Esophagus squamous epithelium (tissue), 5 donors: ENCODE measurements at regions not wholly inside any gene's neighbourhood (a gene's known extent, or its start where the extent isn't known, plus 50 kb on each side); places are given as distances from the start of the nearest gene placed in this dataset.

Experiments used
- DNase-seq: peaks from one replicate; lab custom pipeline; 2025; lab: John Stamatoyannopoulos, UW
- H3K27ac ChIP-seq, 4 donors: fragments of 200-600 bp; sonication (generic); one replicate each; pipeline ENCODE4 v1.5.1; 2016 to 2019; ENCODE audit warnings: mild to moderate bottlenecking in 1 of 4
- H3K27me3 ChIP-seq, 4 donors: fragments of 200-600 bp; sonication (generic); 1 replicate in 3 of 4; 2 replicates in 1 of 4; pipeline versions ENCODE4 v1.5.1 to v1.6.0; 2017 to 2021; ENCODE audit warnings: antibody characterized with exemption in 1 of 4
- H3K36me3 ChIP-seq, 3 donors: fragments of 200-600 bp; sonication (generic); one replicate each; pipeline ENCODE4 v1.5.1; 2016 to 2019
- H3K4me1 ChIP-seq, 3 donors: fragments of 200-600 bp; sonication (generic); one replicate each; pipeline ENCODE4 v1.5.1; 2017 to 2019
- H3K4me3 ChIP-seq, 4 donors: fragments of 200-600 bp; sonication (generic); 1 replicate in 3 of 4; 2 replicates in 1 of 4; pipeline ENCODE4 v1.5.1; 2016 to 2019; ENCODE audit warnings: mild to moderate bottlenecking in 2 of 4, moderate library complexity in 1 of 4
- H3K9me3 ChIP-seq, 3 donors: fragments of 200-600 bp; sonication (generic); one replicate each; pipeline ENCODE4 v1.5.1; 2016 to 2019
- CTCF ChIP-seq, 6 experiments: fragments of 450-650 bp in 4 of 6; fragments of 200-600 bp in 2 of 6; sonication (generic) in 2 of 6; IDR thresholded peaks; one replicate each; pipeline ENCODE4 v1.5.1; 2016 to 2019; ENCODE audit warnings: antibody characterized with exemption in 6 of 6, mild to moderate bottlenecking in 4 of 6, moderate library complexity in 4 of 6
- POLR2A ChIP-seq, 4 donors: fragments of 450-650 bp; IDR thresholded peaks; one replicate each; pipeline ENCODE4 v1.6.1; 2017; ENCODE audit warnings: antibody characterized with exemption in 4 of 4, mild to moderate bottlenecking in 4 of 4, moderate library complexity in 3 of 4
- WGBS, 2 donors: methylation state at CpG; one replicate each; pipeline ENCODE4 v1.1.5; 2018; 5-methylcytosine and 5-hydroxymethylcytosine counted together
- intact Hi-C: fragments of 100-400 bp; cut with DNase I; formaldehyde crosslinking; loops from one replicate; pipeline ENCODE4 v1.15.0; 2022
- donor health status: DM: yes; HTN: yes; CAD: no.

- TF ChIP-seq CTCF (IDR thresholded peaks at IDR 0.05) (no peak), POLR2A (IDR thresholded peaks at IDR 0.05) (no peak)
- Histone ChIP-seq H3K27me3 (no peaks in the 10 kb centered on the region), H3K27ac (no peak overlapping the region), H3K4me1 (no peaks in the 10 kb centered on the region), H3K4me3 (no peak overlapping the region), H3K36me3 (no peaks in the 10 kb centered on the region), H3K9me3 (peaks cover 0 to 18% (median 12%) of the 10 kb centered on the region in 3 donors)
- 59 to 65% methylated on average over 3 of the region's 3 CpGs for WGBS, 2 donors
- intact Hi-C loops, result no loop called here
- no peak for DNase-seq
Observed at GRCh38 chr16:25317732-25318316, 60.2 kb upstream of the ZKSCAN2 start.

GRCh38 chr16:25311950-25312349, 54.3 kb upstream of the ZKSCAN2 start:
- no peak for TF ChIP-seq POLR2A (IDR thresholded peaks at IDR 0.05)
- Histone ChIP-seq H3K4me3 (no peak overlapping the region), H3K4me1 (no peaks in the 10 kb centered on the region), H3K9me3 (peaks cover 0 to 44% (median 31%) of the 10 kb centered on the region in 3 donors), H3K27ac (no peak overlapping the region), H3K36me3 (no peaks in the 10 kb centered on the region), H3K27me3 (no peaks in the 10 kb centered on the region)
- DNase-seq, result no peak
- intact Hi-C loops, result no loop called here

DNA sequence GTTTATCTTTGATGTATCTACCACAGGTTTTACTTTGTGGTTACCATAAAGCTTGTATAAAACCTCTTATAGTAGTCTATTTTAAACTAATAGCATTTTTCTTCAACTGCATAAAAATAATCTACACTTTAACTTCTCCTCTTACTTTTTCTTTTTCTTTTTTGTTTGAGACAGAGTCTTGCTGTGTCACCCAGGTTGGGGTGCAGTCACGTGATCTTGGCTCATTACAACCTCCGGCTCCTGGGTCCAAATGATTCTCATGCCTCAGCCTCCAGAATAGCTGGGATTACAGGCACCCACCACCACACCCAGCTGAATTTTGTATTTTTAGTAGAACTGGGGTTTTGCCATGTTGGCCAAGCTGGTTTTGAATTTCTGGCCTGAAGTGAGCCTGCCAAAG, 53.4 kb upstream of the ZKSCAN2 start:
- H3K36me3 ChIP-seq, result no peaks in the 10 kb centered on the region
- WGBS, 2 donors, result 48 to 78% methylated on average over 2 of the region's 2 CpGs
- TF ChIP-seq POLR2A (IDR thresholded peaks at IDR 0.05), result no peak
- TF ChIP-seq CTCF (IDR thresholded peaks at IDR 0.05), result no peak

More for the DNA sequence above, 53.4 kb upstream of the ZKSCAN2 start:
- DNase-seq, result no peak
- no peaks in the 10 kb centered on the region for H3K4me1 ChIP-seq
- intact Hi-C loops, result no loop called here
- H3K4me3 ChIP-seq, result no peak overlapping the region
- H3K27ac ChIP-seq, result no peak overlapping the region
- peaks cover 0 to 44% (median 31%) of the 10 kb centered on the region in 3 donors for H3K9me3 ChIP-seq
- no peaks in the 10 kb centered on the region for H3K27me3 ChIP-seq
